ENCODE measurements at regions not wholly inside any gene's neighbourhood (a gene's known extent, or its start where the extent isn't known, plus 50 kb on each side); places are given as distances from the start of the nearest gene placed in this dataset.

DNA sequence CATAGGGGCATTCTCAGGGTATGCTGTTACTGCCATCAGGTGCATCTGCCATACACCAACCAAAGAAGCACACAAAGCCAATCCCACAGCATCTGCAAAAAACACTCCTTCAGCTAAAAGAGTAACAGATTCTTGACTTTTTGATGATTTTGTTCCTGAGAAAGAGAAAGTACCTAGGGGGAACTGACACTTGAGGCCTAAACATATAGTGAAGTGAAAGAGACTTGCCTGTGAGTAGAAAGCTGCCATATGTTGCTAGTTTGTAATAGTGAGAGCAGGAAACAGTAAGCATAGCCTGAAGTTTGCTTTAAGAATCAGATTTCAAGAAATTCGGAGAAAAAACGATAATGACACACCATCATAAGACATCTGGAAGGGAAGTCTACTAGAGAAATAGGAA is 97.9 kb upstream of the CTSC start:
- TF ChIP-seq TARDBP (IDR thresholded peaks at IDR 0.05) (no peak), NFRKB (IDR thresholded peaks at IDR 0.05) (no peak), SP1 (IDR thresholded peaks at IDR 0.05) (no peak), BHLHE40 (IDR thresholded peaks at IDR 0.05; ENCODE audit: borderline replicate concordance) (no peak), FOXA1 (IDR thresholded peaks at IDR 0.05) (no peak), HDGF (IDR thresholded peaks at IDR 0.05; ENCODE audit: borderline replicate concordance) (no peak), LEF1 (IDR thresholded peaks at IDR 0.05; ENCODE audit: borderline replicate concordance) (no peak), FOXK2 (IDR thresholded peaks at IDR 0.05) (no peak), ELF4 (IDR thresholded peaks at IDR 0.05) (no peak), ZNF384 (IDR thresholded peaks at IDR 0.05) (no peak), FOXM1 (IDR thresholded peaks at IDR 0.05; ENCODE audit: borderline replicate concordance) (no peak), SUZ12 (IDR thresholded peaks at IDR 0.05) (no peak), ARNT (IDR thresholded peaks at IDR 0.05) (no peak)
- TF ChIP-seq, protein P1, sequence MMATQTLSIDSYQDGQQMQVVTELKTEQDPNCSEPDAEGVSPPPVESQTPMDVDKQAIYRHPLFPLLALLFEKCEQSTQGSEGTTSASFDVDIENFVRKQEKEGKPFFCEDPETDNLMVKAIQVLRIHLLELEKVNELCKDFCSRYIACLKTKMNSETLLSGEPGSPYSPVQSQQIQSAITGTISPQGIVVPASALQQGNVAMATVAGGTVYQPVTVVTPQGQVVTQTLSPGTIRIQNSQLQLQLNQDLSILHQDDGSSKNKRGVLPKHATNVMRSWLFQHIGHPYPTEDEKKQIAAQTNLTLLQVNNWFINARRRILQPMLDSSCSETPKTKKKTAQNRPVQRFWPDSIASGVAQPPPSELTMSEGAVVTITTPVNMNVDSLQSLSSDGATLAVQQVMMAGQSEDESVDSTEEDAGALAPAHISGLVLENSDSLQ (IDR thresholded peaks at IDR 0.05) = no peak

Data from HEK293T (cell line).